ENCODE measurements at regions not wholly inside any gene's neighbourhood (a gene's known extent, or its start where the extent isn't known, plus 50 kb on each side); places are given as distances from the start of the nearest gene placed in this dataset.
A peak's percentile ranks its signal among the peaks of the same experiment; 100 is the strongest.

- H3K27ac ChIP-seq (ENCODE audit: low read depth, low read length): peak overlapping the region; percentile 24
- H3K9me3 ChIP-seq (ENCODE audit: control insufficient read depth, insufficient read depth, low read length): no peaks in the 10 kb centered on the region
- CTCF ChIA-PET: no interaction called here
- TF ChIP-seq, protein P1, sequence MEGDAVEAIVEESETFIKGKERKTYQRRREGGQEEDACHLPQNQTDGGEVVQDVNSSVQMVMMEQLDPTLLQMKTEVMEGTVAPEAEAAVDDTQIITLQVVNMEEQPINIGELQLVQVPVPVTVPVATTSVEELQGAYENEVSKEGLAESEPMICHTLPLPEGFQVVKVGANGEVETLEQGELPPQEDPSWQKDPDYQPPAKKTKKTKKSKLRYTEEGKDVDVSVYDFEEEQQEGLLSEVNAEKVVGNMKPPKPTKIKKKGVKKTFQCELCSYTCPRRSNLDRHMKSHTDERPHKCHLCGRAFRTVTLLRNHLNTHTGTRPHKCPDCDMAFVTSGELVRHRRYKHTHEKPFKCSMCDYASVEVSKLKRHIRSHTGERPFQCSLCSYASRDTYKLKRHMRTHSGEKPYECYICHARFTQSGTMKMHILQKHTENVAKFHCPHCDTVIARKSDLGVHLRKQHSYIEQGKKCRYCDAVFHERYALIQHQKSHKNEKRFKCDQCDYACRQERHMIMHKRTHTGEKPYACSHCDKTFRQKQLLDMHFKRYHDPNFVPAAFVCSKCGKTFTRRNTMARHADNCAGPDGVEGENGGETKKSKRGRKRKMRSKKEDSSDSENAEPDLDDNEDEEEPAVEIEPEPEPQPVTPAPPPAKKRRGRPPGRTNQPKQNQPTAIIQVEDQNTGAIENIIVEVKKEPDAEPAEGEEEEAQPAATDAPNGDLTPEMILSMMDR (IDR thresholded peaks at IDR 0.05; ENCODE audit: low read depth, low read length): no peak
- POLR2A ChIA-PET: no interaction called here
- DNase-seq (ENCODE audit: low read depth, low spot score): no peak
- H3K27me3 ChIP-seq (ENCODE audit: control insufficient read depth, insufficient read depth, low read length): peaks cover 7% of the 10 kb centered on the region
- no peak overlapping the region for H3K4me3 ChIP-seq (ENCODE audit: low read depth, low read length)
Observed at GRCh38 chr4:16418814-16419213, 192.5 kb upstream of the TAPT1 start.

DNA sequence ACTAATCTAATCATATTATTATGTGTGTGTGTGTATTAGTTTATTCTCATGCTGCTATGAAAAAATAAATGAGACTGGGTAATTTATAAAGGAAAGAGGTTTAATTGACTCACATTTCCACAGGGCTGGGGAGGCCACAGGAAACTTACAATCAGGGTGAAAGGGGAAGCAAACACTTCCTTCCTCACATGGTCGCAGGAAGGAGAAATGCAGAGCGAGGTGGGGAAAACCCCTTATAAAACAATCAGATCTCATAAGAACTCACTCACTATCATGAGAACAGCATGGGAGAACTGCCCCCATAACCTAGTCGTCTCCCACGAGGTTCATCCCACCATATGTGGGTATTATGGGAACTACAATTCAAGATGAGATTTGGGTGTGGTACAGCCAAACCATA is 190.9 kb upstream of the TAPT1 start:
- H3K27ac ChIP-seq (ENCODE audit: low read depth, low read length): no peak overlapping the region
- H3K9me3 ChIP-seq (ENCODE audit: control insufficient read depth, insufficient read depth, low read length): no peaks in the 10 kb centered on the region
- peaks cover 9% of the 10 kb centered on the region for H3K27me3 ChIP-seq (ENCODE audit: control insufficient read depth, insufficient read depth, low read length)
- H3K4me3 ChIP-seq (ENCODE audit: low read depth, low read length): no peak overlapping the region
- TF ChIP-seq, protein P1 (IDR thresholded peaks at IDR 0.05; ENCODE audit: low read depth, low read length): no peak
- no peak for DNase-seq (ENCODE audit: low read depth, low spot score)
- ChIA-PET CTCF (no interaction called here), POLR2A (no interaction called here)

DNA sequence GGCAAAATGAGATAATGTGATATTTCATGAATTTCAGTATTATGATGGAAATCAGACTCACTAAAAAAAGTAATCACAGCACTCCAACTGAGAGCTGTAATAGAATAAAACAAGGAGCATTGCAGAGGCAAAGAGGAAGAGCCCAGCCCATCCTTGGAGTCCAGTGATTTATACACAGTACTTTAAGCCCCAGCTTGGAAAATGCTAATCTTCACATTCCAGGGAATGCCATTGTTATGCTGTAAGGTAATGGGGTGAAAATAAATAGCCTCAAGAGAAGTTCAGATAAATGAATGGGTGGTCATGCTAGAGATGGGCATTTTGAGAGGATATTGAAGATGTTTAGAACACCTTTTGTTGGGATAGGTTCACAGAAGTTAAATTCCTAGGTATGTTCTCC is 190.3 kb upstream of the TAPT1 start:
- TF ChIP-seq, protein P1 (IDR thresholded peaks at IDR 0.05; ENCODE audit: low read depth, low read length): no peak
- H3K4me3 ChIP-seq (ENCODE audit: low read depth, low read length): no peak overlapping the region
- ChIA-PET POLR2A (no interaction called here), CTCF (interaction anchor here (1.0 kb wide), 1 partner anchor 1056 kb away, joined by 3 read pairs; no protein-coding TSS in a partner anchor)
- DNase-seq (ENCODE audit: low read depth, low spot score): no peak
- no peak overlapping the region for H3K27ac ChIP-seq (ENCODE audit: low read depth, low read length)
- H3K9me3 ChIP-seq (ENCODE audit: control insufficient read depth, insufficient read depth, low read length): no peaks in the 10 kb centered on the region
- H3K27me3 ChIP-seq (ENCODE audit: control insufficient read depth, insufficient read depth, low read length): peaks cover 9% of the 10 kb centered on the region

GRCh38 chr4:16415751-16416150 is 189.5 kb upstream of the TAPT1 start:
- Histone ChIP-seq H3K9me3 (ENCODE audit: control insufficient read depth, insufficient read depth, low read length) (no peaks in the 10 kb centered on the region), H3K27me3 (ENCODE audit: control insufficient read depth, insufficient read depth, low read length) (peaks cover 9% of the 10 kb centered on the region), H3K4me3 (ENCODE audit: low read depth, low read length) (no peak overlapping the region), H3K27ac (ENCODE audit: low read depth, low read length) (no peak overlapping the region)
- ChIA-PET POLR2A (no interaction called here), CTCF (no interaction called here)
- no peak for DNase-seq (ENCODE audit: low read depth, low spot score)
- TF ChIP-seq, protein P1 (IDR thresholded peaks at IDR 0.05; ENCODE audit: low read depth, low read length): no peak

- H3K9me3 ChIP-seq (ENCODE audit: control insufficient read depth, insufficient read depth, low read length): no peaks in the 10 kb centered on the region
Observed at GRCh38 chr4:16413814-16414555, 187.7 kb upstream of the TAPT1 start.

More at GRCh38 chr4:16413814-16414555, 187.7 kb upstream of the TAPT1 start:
- Histone ChIP-seq H3K27me3 (ENCODE audit: control insufficient read depth, insufficient read depth, low read length) (peaks cover 8% of the 10 kb centered on the region), H3K4me3 (ENCODE audit: low read depth, low read length) (no peak overlapping the region), H3K27ac (ENCODE audit: low read depth, low read length) (no peak overlapping the region)
- no peak for DNase-seq (ENCODE audit: low read depth, low spot score)
- ChIA-PET POLR2A (no interaction called here), CTCF (interaction anchor here (0.6 kb wide), 1 partner anchor 37 kb away, joined by 9 read pairs; no protein-coding TSS in a partner anchor)
- TF ChIP-seq, protein P1 (IDR thresholded peaks at IDR 0.05; ENCODE audit: low read depth, low read length): no peak
